CD4-positive, alpha-beta T cell treated with Interleukin-15 for 4 hours (primary cell): ENCODE measurements at regions not wholly inside any gene's neighbourhood (a gene's known extent, or its start where the extent isn't known, plus 50 kb on each side); places are given as distances from the start of the nearest gene placed in this dataset.
"Not testable (repeated sequence)": the region's sequence is repeated elsewhere in the genome, so short reads cannot be mapped to it uniquely, and the experiment has no call there.

Source experiments
- DNase-seq: peaks from one replicate; pipeline ENCODE4 v3.0.0-alpha.2; 2020; ENCODE audit warnings: low spot score

DNA sequence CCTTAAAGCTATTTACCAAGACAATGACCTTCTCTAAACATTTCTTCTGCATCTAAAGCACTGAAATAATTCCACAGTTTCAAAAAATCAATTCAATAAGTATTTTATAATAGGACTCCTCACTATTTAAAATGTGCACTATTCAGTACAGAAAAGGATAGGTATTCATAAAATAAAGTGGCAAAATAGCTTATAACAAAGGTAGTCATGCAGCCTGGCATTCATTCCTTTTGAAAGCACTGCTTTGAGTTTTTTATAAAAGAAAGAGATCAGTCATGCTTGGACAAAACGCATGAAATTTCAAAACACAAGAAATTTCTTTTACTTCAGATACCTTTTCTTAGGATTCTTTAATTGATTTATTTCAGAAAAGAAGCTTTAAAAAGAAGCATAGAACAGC, 689.7 kb upstream of the PHF14 start:
- DNase-seq = no peak

DNA sequence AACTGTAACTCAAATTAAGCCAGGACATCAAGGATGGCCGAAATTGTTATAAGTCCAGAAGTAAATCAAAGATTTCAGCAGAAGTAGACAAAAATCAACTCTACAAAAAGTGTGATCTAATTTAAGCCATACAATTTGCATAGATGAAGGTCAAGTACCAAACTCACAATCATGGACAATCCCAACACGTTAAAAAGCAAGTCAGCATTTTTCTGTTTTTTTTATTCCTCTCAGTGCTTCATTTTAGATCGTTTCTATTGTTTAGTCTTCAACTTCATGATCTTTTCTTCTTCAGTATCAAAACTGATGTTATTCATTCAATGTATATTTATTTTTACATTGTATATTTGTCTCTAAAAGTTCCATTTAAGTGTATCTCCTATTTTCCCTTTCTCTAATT, 674.3 kb upstream of the PHF14 start:
- DNase-seq = no peak

DNA sequence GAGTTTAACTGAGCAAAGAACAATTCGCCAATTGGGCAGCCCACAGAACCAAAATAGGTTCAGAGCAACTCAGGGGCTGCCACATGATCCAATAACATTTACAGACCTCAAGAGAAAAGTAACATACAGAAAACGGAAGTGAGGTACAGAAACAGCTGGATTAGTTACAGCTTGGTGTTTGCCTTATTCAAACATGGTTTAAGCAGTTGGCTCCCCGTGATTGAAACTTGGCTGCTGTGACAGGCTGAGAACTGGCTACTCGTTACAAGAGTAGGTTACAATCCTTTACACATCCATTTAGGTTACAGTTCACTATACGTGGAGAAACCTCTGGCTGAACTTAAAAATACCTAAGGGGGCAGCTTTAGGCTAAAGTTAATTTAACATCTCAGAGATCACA, 673.1 kb upstream of the PHF14 start:
- no peak for DNase-seq

DNA sequence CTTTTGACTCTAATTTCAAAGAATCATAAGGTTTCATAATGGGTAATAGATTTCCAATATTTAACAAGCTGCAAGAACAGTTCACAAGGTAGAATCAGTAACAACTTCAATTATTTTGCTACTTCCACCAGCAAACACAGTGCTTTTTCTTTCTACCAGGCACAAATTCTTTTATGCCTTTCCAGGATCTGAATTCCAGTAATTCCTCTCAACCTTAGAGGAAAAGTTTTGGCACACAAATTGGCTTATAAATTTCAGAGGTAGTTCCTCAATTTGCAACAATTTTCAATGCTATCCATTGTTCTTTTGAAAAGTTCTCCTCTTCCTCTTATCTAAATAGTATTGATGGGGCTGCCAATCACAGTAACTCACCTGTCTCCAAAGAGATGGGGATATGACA, 665.4 kb upstream of the PHF14 start:
- no peak for DNase-seq

DNA sequence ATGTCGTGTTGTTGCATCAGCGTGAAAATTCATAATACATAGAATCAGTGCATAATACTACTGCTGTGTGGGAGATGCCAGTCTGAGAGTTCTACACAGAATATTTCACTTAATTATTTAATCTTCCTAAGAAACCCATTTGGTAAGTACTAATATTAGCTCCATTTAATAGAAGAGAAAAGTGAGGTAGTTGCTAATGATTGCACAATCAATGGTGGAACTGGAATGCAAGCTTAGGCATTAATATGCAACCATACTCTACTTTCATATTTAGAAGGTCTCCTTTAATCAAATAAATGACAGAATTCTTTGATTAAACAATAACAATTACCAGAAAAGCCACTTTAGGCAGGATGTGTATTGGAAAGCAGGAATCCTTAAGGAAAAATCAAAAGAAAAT, 660.7 kb upstream of the PHF14 start:
- DNase-seq = no peak

DNA sequence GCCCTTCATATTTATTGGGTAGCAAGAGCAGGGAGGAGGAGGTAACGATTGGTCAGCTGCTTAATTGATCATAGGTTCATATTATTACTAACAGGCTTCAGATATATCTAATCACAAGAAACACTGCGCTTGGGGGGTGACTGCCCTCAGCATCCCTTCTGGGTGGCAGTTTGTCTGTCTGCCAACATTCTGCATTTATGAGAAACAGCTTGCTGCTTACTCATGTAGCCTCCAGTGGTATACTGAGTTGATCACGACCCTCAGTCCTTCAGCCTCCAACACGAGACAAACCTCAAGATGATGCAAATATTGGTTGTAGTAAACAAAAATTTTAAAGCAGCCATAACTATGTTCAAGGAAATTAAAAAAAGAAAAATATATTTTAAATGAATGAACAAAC, 657.8 kb upstream of the PHF14 start:
- no peak for DNase-seq

DNA sequence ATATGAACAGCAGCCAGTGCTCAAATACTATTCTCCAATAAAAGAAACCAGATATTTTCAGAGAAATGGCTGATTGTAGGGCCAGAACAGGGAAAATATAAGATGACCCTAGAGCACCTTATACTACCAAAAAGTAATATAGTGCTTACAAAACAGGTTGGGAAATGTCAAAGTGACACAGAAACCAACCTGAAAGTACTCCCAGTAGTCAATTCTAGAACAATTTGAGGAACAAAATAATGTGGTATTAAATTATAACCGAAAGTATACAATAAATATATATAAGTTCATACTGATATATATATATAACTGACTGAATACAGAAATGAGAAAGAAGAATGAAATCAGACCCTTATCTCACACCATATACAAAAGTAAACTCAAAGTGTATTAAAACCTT, 657.2 kb upstream of the PHF14 start:
- DNase-seq = no peak

DNA sequence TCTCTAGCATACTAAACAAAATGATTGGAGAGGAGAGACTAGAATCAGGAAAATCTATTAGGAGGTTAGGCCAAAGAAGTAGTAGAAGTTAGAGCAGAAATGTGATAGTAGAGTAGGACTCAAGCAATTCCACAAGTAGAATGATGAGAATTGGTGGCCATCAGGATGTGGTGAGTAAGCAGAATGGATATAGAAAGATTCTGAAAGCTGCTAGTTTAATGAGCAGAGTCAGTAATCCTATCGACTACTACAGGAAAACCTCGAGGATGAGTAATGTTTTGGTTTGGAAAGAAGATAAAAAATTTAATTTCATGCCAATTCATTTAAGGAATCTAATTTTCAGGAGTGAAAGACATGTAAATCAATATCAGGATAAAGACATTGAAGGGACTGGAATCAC, 648.3 kb upstream of the PHF14 start:
- no peak for DNase-seq

DNA sequence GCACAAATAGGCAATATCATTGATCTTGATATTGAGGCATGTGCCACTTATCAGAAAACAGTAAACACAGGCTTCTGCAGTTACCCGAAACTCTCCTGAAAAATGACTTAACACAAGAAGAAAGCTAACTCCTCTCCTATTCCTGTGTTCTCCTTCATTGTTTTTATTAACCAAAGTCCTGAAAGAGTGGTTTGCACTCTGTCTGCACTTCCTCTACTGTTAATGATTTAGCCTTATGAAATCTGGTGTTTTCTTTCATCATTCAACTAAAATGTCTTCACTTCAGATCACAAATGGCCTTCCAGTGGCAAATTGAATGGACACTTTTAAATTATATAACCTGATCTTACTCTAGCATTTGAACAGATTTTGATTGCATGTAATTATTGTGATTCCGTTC, 630.6 kb upstream of the PHF14 start:
- no peak for DNase-seq

DNA sequence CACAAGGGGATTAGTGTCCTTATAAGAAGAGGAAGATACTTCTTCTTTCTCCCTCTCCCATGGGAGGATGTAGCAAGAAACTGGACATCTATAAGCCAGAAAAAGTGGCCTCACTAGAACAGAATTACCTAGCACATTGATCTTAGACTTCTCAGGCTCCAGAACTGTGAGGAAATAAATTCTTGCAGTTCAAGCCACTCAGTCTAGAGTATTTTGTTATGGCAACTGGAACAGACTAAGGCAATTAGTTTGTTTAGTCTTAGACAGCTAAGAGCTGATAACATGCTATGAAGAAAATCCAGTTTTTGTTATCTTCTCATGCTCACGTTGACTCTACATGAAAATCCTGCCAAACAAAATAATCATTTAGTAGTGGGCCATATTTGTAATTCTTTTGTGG, 627.6 kb upstream of the PHF14 start:
- no peak for DNase-seq

DNA sequence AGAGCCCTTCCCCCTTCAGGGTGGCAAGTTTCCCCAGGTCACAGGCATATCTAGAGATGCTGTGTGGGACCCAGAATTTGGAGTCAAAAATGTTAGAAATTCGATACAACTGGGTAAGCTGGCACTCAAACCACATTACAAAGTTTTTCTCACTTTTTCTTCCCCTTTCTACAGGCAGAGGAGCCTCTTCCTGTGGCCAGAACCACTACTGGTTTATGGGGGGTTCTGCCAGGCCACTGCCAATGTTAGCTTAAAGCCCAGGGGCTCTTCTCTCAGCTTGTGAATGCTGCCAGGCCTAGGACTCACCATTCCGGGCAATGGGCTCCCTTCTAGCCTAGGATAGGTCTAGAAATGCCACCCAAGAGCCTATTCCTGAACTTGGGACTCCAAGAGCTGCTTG, 617.9 kb upstream of the PHF14 start:
- DNase-seq = no peak

DNA sequence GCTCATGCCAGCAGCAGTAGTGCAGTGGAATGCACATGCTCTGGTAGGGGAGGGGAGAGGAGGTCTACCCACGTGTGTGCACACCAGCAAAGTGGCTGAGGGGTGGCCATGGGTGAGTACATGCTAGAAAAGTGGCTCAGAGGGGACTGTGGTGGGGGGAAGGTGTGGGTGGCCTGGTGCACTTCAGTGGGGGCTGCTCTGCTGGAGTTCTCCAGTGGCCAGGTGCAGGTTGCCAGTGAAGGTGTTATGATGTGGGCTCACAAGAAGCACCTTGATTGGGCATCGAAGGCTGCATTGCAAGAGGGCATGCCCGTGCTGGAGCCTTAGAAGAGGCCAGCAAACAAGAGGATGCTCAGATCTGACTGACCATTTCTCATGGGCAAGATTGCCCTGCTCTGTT, 613.6 kb upstream of the PHF14 start:
- no peak for DNase-seq

DNA sequence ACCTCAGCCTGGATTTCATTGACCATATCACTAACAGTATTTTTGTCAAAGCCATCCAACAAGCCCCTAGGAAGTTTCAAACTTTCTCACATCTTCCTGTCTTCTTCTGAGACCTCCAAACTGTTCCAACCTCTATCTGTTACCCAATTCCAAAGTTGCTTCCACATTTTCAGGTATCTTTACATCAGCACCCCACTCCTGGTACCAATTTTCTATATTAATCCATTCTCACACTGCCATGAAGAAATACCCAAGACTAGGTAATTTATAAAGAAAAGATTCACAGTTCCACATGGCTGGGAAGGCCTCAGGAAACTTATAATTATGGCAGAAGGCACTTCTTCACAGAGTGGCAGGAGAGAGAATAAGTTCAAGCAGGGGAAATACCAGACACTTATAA, 571.9 kb upstream of the PHF14 start:
- no peak for DNase-seq

DNA sequence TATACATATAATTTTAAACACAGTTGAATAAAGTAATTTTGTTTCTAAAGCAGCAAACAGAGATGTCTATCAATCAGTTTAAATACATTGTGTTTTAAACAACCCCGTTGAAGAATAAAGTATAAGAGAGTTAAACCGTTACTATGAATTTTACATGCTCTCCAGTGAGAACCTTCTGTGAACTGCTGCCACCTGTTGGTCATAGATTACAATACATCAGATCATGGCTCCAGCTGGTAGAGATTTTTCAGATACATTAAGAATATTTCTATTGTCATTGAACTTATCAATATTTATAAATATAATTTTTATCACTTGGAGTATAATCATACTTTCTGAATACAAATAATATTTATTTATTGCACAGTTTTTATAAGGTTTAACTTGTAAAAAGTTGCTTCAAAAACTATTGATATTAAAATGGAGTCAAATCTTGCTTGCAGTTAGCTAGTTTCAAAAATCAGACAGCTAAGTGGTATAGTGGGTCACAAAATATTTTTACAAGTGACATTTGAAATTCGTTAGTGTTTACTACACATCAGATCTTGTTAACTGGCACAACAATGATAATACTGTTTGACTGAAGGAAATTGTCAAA, 561.2 kb upstream of the PHF14 start:
- DNase-seq = peak; percentile 7

DNA sequence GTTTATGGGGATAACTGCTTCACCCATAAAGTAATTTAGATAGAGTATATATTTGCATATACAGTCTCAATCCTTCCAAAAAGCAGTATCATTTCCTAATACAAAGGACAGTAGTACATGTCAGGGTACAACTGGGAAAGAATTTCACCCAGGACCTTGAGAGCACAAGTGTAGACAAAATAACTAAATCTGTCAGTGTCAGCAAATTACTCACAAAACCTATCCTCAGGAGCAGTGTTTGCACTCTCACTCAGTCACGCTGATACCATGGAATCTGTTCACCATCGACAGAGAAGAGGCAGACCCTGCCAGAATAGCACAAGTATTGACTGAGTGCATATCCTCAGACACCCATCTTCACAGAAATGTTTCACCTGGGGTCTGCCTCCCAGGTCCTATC, 554.7 kb upstream of the PHF14 start:
- no peak for DNase-seq

DNA sequence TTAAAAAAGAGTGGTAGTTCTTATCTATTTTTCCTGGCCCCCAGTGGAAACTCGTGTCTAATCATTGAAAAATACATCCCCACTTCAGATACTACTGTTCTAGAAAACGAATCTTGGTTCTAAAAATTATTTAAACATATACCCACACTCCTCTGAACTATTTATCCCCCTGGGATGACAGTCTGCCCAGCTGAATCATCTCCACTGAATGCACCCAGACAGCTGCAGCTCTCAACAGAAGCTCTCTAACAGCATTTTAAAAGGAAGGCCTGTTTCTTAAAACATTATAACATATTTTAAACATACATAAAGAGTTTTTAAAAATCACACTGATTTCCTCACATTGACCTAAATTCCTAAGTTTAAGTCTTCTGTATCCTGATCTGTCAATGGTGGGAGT, 544.6 kb upstream of the PHF14 start:
- no peak for DNase-seq

DNA sequence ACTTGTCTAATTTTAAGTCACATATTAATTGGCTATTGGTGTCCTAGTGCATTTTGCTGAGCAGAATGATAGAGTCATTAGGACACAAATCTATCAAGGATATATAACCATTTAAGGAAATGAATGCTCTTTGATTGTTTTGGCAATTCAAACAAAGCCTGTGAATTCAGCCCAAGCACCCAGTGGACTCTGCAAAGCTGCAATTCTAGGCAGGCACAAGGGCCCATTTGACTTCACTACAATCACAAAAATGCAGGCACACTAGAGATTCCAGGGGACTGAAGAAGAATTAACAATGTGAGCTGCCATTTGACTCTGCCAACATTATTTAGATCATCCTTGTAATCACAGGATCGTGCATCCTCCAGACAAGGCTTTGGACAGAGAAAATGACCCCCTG, 544.2 kb upstream of the PHF14 start:
- no peak for DNase-seq

DNA sequence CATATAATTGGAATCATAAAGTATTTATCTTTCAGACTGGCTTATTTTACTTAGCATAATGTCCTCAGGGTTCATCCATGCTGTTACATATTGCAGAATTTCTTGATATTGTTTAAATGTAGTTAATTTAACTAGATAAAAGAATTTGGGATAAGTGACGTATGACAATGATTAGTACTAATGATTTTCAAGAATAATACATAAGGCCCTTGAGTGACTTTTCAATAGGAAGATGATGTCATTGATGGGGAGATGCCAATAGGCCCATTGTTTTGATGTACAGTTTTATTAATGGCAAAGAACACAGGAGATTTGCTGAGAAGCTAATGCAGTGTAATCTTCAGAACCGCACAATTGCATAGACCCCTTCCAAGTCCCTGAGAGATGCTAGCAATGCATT, 537.4 kb upstream of the PHF14 start:
- no peak for DNase-seq

DNA sequence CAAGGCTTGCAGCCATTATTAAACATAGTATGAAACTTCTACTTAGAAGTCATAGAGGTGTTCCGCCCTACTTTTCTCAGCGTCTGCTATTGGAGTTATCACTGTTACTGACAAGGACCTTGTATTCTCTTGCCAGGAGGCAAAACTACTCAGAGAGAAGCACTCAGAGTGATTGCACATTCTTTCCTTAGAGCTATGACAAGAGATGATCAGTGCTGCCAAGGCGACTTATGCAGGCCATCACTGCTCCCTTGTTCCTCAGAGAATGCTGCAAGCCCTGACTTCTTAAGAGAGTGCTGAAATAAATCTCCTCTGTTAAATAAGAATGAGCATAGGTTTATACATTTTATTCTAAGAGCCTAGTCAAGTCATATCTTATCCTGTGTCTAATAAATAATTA, 534.6 kb upstream of the PHF14 start:
- DNase-seq = no peak

DNA sequence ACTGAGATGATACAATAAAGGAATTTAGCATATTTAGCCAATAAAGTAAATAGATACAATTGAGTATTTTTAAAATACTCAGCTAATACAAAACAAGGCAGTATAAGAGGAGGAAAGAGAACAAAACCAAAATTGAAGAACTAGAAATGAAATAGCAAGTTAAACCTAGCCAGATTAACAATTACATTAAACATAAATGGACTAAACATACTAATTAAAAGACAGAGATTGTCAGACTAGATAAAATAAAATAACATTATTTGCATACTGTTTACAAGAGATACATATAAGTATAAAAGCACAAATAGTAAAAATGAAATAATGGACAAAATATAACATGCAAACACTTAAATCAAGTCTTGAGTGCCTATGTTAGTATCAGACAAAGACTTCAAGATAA, 517.7 kb upstream of the PHF14 start:
- no peak for DNase-seq

DNA sequence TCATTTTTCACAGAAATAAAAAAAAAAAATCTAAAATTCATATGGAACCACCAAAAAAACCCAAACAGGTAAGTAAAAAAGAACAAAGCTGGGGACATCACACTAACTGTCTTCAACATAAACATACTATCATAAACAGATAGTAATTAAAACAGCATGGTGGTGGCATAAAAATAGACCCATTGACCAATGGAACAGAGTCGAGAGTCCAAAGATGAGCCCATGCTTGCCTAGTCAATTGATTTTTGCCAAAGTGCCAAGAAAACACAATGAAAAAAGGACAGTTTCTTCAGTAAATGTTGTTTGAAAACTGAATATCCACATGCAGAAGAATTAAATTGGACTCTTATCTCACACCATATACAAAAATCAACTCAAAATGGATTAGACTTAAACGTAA, 513.2 kb upstream of the PHF14 start:
- DNase-seq = no peak

DNA sequence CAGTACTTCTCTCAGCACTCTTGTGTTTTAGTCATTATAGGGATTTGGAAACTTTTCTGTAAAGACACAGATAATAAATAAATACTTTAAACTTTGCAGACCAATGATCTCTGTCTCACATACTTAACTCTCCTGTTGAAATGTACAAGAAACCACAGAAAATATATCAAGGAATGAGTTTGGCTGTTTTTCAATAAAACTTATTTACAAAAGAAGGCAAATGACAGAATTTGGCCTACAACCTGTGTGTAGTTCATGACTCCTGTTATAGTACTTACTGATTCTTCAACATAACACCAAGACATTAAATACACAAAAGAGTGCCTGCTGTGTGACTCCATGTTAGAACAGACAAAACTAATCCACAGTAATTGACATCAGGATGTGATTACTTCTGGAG, 510.0 kb upstream of the PHF14 start:
- no peak for DNase-seq

DNA sequence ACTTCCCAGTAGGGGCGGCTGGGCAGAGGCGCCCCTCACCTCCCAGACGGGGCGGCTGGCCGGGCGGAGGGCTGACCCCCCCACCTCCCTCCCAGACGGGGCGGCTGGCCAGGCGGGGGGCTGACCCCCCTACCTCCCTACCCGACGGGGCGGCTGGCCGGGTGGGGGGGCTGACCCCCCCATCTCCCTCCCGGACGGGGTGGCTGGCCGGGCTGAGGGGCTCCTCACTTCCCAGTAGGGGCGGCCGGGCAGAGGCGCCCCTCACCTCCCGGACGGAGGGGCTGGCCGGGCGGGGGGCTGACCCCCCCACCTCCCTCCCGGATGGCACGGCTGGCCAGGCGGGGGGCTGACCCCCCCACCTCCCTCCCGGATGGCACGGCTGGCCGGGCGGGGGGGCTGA, 508.1 kb upstream of the PHF14 start:
- DNase-seq = not testable (repeated sequence)

DNA sequence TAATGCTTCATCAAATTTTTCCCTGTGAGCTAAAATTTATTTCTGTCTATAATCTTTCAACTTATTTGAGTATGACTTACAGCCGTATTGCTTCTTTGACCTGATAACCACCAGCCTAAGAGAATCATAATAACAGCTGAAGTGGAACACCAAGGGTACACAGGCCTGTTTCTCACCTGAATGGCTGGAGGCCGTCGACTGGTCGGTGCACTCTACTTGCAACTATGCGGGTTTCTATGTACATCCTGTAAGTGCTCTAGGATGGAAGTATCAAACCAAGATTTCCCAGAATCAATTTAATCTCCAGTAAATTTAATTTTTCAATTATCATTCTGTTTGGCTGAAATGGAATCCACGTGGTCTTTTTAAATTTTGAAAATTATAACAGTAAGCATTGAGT, 504.8 kb upstream of the PHF14 start:
- no peak for DNase-seq

DNA sequence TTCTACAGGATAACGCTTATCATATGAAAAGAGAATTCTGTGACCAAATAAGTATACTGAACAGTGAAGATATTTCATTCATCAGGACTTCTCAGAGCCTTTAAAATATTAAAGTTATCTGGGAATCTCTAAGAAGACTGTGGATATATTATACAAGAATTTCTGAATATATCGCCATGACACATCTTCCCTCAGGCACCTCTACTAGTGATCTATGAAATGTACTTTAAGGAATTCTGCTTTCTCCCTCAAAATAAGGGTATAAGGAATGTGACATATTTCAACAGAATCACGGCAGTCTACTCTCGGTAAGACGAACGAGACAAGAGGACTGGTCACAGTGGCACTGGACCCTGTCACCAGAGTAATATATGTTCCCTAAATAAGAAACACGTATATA, 504.2 kb upstream of the PHF14 start:
- DNase-seq = no peak
